HEK293 (cell line): ENCODE measurements at regions not wholly inside any gene's neighbourhood (a gene's known extent, or its start where the extent isn't known, plus 50 kb on each side); places are given as distances from the start of the nearest gene placed in this dataset.

Source experiments
- CTCF ChIA-PET: fragments of 350-600 bp; formaldehyde crosslinking; extraction: SDS; loops from one replicate; lab custom pipeline; 2021; ENCODE audit warnings: antibody characterized with exemption; lab: Yijun Ruan, JAX
- POLR2A ChIA-PET: fragments of 300-600 bp; formaldehyde crosslinking; extraction: SDS; loops from one replicate; lab custom pipeline; 2020; ENCODE audit warnings: antibody characterized with exemption, inconsistent platforms; lab: Yijun Ruan, JAX
- H3K27ac ChIP-seq: fragments of 200-500 bp; sonication (Bioruptor generic); 2 replicates; pipeline ENCODE4 v1.5.1; 2014; ENCODE audit warnings: low read depth, low read length, control low read depth, inconsistent platforms; ENCODE audit errors: extremely low read depth
- H3K36me3 ChIP-seq, 2 experiments: fragments of 200-500 bp in 1 of 2; sonication (Bioruptor generic) in 1 of 2; 1 replicate in 1 of 2; 2 replicates in 1 of 2; pipeline ENCODE4 v1.5.1; 2014 to 2017; ENCODE audit warnings: inconsistent platforms in 2 of 2, low read length in 2 of 2; ENCODE audit not compliant: control insufficient read depth in 2 of 2, insufficient read depth in 1 of 2
- H3K4me1 ChIP-seq: fragments of 200-500 bp; sonication (Bioruptor generic); 2 replicates; pipeline ENCODE4 v1.5.1; 2014; ENCODE audit warnings: mild to moderate bottlenecking, low read length, inconsistent platforms; ENCODE audit not compliant: control insufficient read depth, insufficient read depth
- H3K4me3 ChIP-seq: 2 replicates; pipeline ENCODE4 v1.5.1; 2011; ENCODE audit warnings: low read depth, mild to moderate bottlenecking, control low read depth, low read length, moderate library complexity
- H3K9me3 ChIP-seq: fragments of 200-500 bp; sonication (Bioruptor generic); 2 replicates; pipeline ENCODE4 v1.5.1; 2014; ENCODE audit warnings: low read depth, low read length, inconsistent platforms; ENCODE audit not compliant: control insufficient read depth, insufficient read depth
- EGR2 ChIP-seq: fragments of 450-650 bp; formaldehyde crosslinking; IDR thresholded peaks from 2 replicates; pipeline ENCODE4 v1.5.1; 2016; ENCODE audit warnings: low read depth, missing biosample characterization, missing genetic modification characterization
- GLIS1 ChIP-seq: fragments of 450-650 bp; formaldehyde crosslinking; IDR thresholded peaks from 2 replicates; pipeline ENCODE4 v1.5.1; 2016; ENCODE audit warnings: missing biosample characterization, missing genetic modification characterization
- KLF8 ChIP-seq: fragments of 450-650 bp; formaldehyde crosslinking; IDR thresholded peaks from 2 replicates; pipeline ENCODE4 v1.5.1; 2016; ENCODE audit warnings: missing biosample characterization, missing genetic modification characterization
- MEIS1 ChIP-seq: sonication (generic); formaldehyde crosslinking; IDR thresholded peaks from 2 replicates; pipeline ENCODE4 v1.8.1; 2022; ENCODE audit warnings: missing genetic modification reagents, mild to moderate bottlenecking, borderline replicate concordance
- PRDM1 ChIP-seq: fragments of 450-650 bp; formaldehyde crosslinking; IDR thresholded peaks from 2 replicates; pipeline ENCODE4; 2016; ENCODE audit warnings: missing biosample characterization, missing genetic modification characterization
- SETDB1 ChIP-seq: IDR thresholded peaks from one replicate; pipeline ENCODE4 v1.6.1; 2017; ENCODE audit warnings: mild to moderate bottlenecking, low read length, moderate library complexity, mixed read lengths; ENCODE audit not compliant: insufficient read length
- TRIM28 ChIP-seq: IDR thresholded peaks from 2 replicates; pipeline ENCODE4 v1.6.1; 2011; ENCODE audit warnings: low read length, control low read depth, borderline replicate concordance
- YY1 ChIP-seq: fragments of 450-650 bp; formaldehyde crosslinking; IDR thresholded peaks from 2 replicates; pipeline ENCODE4 v1.5.1; 2018; ENCODE audit warnings: missing biosample characterization, missing genetic modification characterization
- YY2 ChIP-seq: fragments of 450-650 bp; formaldehyde crosslinking; IDR thresholded peaks from 2 replicates; pipeline ENCODE4 v1.5.1; 2016; ENCODE audit warnings: missing biosample characterization, missing genetic modification characterization
- ZBTB1 ChIP-seq: fragments of 450-650 bp; formaldehyde crosslinking; IDR thresholded peaks from 2 replicates; pipeline ENCODE4 v1.5.1; 2016; ENCODE audit warnings: missing biosample characterization, missing genetic modification characterization
- ZFP3 ChIP-seq: fragments of 450-650 bp; formaldehyde crosslinking; IDR thresholded peaks from 2 replicates; pipeline ENCODE4 v1.5.1; 2016; ENCODE audit warnings: low read depth, missing biosample characterization, missing genetic modification characterization
- ZNF112 ChIP-seq: fragments of 450-650 bp; formaldehyde crosslinking; IDR thresholded peaks from 2 replicates; pipeline ENCODE4 v1.5.0; 2017; ENCODE audit warnings: missing biosample characterization, missing genetic modification characterization
- ZNF19 ChIP-seq: fragments of 450-650 bp; formaldehyde crosslinking; IDR thresholded peaks from 2 replicates; pipeline ENCODE4; 2016; ENCODE audit warnings: missing biosample characterization, missing genetic modification characterization, low read depth
- ZNF221 ChIP-seq: fragments of 450-650 bp; formaldehyde crosslinking; IDR thresholded peaks from 2 replicates; pipeline ENCODE4 v1.5.1; 2017; ENCODE audit warnings: missing biosample characterization, missing genetic modification characterization, borderline replicate concordance
- ZNF24 ChIP-seq: fragments of 450-650 bp; formaldehyde crosslinking; IDR thresholded peaks from 2 replicates; pipeline ENCODE4 v1.5.1; 2016; ENCODE audit warnings: missing biosample characterization, missing genetic modification characterization
- ZNF423 ChIP-seq: fragments of 450-650 bp; formaldehyde crosslinking; IDR thresholded peaks from 2 replicates; pipeline ENCODE4 v1.5.1; 2016; ENCODE audit warnings: missing biosample characterization, missing genetic modification characterization
- ZNF433 ChIP-seq: fragments of 450-650 bp; formaldehyde crosslinking; IDR thresholded peaks from 2 replicates; pipeline ENCODE4 v1.5.1; 2016; ENCODE audit warnings: missing biosample characterization, missing genetic modification characterization, low read depth
- ZNF48 ChIP-seq: fragments of 450-650 bp; formaldehyde crosslinking; IDR thresholded peaks from 2 replicates; pipeline ENCODE4 v1.5.1; 2016; ENCODE audit warnings: missing biosample characterization, missing genetic modification characterization
- ZNF529 ChIP-seq: fragments of 450-650 bp; formaldehyde crosslinking; IDR thresholded peaks from 2 replicates; pipeline ENCODE4 v1.5.1; 2017; ENCODE audit warnings: missing genetic modification characterization, missing biosample characterization; ENCODE audit not compliant: insufficient replicate concordance
- TF ChIP-seq, protein P1 (sequence below): fragments of 450-650 bp; formaldehyde crosslinking; IDR thresholded peaks from 2 replicates; pipeline ENCODE4 v1.5.1; 2016; ENCODE audit warnings: missing biosample characterization, missing genetic modification characterization, borderline replicate concordance
- TF ChIP-seq, protein P2 (sequence below): fragments of 450-650 bp; formaldehyde crosslinking; IDR thresholded peaks from 2 replicates; pipeline ENCODE4 v1.5.1; 2016; ENCODE audit warnings: missing biosample characterization, missing genetic modification characterization
- TF ChIP-seq, protein P3 (sequence below): fragments of 450-650 bp; formaldehyde crosslinking; IDR thresholded peaks from 2 replicates; pipeline ENCODE4 v1.5.1; 2017; ENCODE audit warnings: missing biosample characterization, missing genetic modification characterization
- TF ChIP-seq, protein P4 (sequence below): fragments of 450-650 bp; formaldehyde crosslinking; IDR thresholded peaks from 2 replicates; pipeline ENCODE4 v1.5.1; 2016; ENCODE audit warnings: missing biosample characterization, missing genetic modification characterization, low read depth
- TF ChIP-seq, protein P5 (sequence below): fragments of 450-650 bp; formaldehyde crosslinking; IDR thresholded peaks from 2 replicates; pipeline ENCODE4 v1.5.1; 2017; ENCODE audit warnings: missing biosample characterization, missing genetic modification characterization

DNA sequence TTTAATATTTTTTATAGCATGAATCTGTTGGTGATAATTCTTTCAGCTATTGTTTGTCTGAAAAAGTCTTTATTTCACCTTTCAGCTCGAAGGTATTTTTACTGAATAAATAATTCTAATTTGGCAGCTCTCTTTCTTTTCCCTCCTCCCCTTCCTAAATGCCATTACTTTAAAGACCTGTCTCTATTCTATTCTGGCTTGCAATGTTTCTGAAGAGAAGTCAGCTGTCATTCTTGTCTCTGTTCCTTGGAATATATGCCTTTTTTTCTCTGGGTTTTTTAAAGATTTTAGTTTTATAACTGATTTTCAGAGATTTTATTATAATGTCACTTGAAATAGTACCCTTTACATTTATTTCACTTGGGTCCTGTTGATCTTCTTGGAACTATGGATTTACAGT, 237.9 kb upstream of the DAAM1 start:
- H3K4me3 ChIP-seq: no peak overlapping the region
- no peaks in the 10 kb centered on the region for H3K36me3 ChIP-seq
- H3K4me1 ChIP-seq: no peaks in the 10 kb centered on the region
- CTCF ChIA-PET: interaction anchor here (1.0 to 1.3 kb wide), 2 partner anchors 11 to 311 kb away, joined by 3 to 6 read pairs; no protein-coding TSS in a partner anchor
- H3K9me3 ChIP-seq: no peaks in the 10 kb centered on the region; the same call in 1 of the 2 replicates
- TF ChIP-seq SETDB1 (peak; percentile 53), EGR2 (tag by site-specific recombination) (no peak), TRIM28 (0 out of 2 replicates have a peak, but pooled peaks have one; percentile 43), ZNF24 (tag by site-specific recombination) (no peak)
- POLR2A ChIA-PET: no interaction called here
- no peak overlapping the region for H3K27ac ChIP-seq

DNA sequence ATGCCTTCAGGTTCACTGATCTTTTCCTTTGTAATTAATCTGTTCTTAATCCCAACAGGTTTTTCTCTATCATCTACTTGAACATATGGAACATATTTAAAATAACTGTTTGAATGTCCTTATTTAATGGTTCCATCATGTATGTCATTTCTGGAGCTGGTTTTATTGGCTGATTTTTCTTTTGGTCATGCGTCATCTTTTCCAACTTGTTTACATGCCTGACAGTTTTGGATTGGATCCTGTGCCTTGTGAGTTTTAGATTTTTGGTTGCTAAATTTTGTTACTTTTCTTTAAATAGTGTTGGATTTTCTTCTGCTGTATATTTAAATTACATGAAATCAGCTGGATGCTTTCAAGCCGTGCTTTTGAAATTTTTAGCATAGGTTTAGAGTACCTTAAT, 237.3 kb upstream of the DAAM1 start:
- ChIA-PET CTCF (interaction anchor here (1.3 kb wide), 1 partner anchor 311 kb away, joined by 6 read pairs; no protein-coding TSS in a partner anchor), POLR2A (no interaction called here)
- Histone ChIP-seq H3K27ac (no peak overlapping the region), H3K36me3 (no peaks in the 10 kb centered on the region), H3K9me3 (no peaks in the 10 kb centered on the region; the same call in 1 of the 2 replicates), H3K4me1 (no peaks in the 10 kb centered on the region), H3K4me3 (no peak overlapping the region)
- TF ChIP-seq, protein P1, sequence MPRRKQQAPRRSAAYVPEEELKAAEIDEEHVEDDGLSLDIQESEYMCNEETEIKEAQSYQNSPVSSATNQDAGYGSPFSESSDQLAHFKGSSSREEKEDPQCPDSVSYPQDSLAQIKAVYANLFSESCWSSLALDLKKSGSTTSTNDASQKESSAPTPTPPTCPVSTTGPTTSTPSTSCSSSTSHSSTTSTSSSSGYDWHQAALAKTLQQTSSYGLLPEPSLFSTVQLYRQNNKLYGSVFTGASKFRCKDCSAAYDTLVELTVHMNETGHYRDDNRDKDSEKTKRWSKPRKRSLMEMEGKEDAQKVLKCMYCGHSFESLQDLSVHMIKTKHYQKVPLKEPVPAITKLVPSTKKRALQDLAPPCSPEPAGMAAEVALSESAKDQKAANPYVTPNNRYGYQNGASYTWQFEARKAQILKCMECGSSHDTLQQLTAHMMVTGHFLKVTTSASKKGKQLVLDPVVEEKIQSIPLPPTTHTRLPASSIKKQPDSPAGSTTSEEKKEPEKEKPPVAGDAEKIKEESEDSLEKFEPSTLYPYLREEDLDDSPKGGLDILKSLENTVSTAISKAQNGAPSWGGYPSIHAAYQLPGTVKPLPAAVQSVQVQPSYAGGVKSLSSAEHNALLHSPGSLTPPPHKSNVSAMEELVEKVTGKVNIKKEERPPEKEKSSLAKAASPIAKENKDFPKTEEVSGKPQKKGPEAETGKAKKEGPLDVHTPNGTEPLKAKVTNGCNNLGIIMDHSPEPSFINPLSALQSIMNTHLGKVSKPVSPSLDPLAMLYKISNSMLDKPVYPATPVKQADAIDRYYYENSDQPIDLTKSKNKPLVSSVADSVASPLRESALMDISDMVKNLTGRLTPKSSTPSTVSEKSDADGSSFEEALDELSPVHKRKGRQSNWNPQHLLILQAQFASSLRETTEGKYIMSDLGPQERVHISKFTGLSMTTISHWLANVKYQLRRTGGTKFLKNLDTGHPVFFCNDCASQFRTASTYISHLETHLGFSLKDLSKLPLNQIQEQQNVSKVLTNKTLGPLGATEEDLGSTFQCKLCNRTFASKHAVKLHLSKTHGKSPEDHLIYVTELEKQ (tag by site-specific recombination): no peak
- TF ChIP-seq ZBTB1 (no peak), ZNF19 (tag by site-specific recombination) (no peak), ZNF529 (tag by site-specific recombination) (no peak), ZNF433 (tag by site-specific recombination) (no peak), ZNF48 (tag by site-specific recombination) (no peak), YY1 (no peak), ZNF221 (tag by site-specific recombination) (no peak), MEIS1 (no peak), KLF8 (tag by site-specific recombination) (no peak), ZNF423 (tag by site-specific recombination) (no peak), GLIS1 (tag by site-specific recombination) (no peak), YY2 (tag by site-specific recombination) (no peak), ZNF112 (tag by site-specific recombination) (no peak), ZFP3 (tag by site-specific recombination) (no peak), PRDM1 (tag by site-specific recombination) (no peak)
- TF ChIP-seq, protein P2, sequence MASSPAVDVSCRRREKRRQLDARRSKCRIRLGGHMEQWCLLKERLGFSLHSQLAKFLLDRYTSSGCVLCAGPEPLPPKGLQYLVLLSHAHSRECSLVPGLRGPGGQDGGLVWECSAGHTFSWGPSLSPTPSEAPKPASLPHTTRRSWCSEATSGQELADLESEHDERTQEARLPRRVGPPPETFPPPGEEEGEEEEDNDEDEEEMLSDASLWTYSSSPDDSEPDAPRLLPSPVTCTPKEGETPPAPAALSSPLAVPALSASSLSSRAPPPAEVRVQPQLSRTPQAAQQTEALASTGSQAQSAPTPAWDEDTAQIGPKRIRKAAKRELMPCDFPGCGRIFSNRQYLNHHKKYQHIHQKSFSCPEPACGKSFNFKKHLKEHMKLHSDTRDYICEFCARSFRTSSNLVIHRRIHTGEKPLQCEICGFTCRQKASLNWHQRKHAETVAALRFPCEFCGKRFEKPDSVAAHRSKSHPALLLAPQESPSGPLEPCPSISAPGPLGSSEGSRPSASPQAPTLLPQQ (tag by site-specific recombination): no peak
- TF ChIP-seq, protein P3, sequence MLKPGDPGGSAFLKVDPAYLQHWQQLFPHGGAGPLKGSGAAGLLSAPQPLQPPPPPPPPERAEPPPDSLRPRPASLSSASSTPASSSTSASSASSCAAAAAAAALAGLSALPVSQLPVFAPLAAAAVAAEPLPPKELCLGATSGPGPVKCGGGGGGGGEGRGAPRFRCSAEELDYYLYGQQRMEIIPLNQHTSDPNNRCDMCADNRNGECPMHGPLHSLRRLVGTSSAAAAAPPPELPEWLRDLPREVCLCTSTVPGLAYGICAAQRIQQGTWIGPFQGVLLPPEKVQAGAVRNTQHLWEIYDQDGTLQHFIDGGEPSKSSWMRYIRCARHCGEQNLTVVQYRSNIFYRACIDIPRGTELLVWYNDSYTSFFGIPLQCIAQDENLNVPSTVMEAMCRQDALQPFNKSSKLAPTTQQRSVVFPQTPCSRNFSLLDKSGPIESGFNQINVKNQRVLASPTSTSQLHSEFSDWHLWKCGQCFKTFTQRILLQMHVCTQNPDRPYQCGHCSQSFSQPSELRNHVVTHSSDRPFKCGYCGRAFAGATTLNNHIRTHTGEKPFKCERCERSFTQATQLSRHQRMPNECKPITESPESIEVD: no peak
- TF ChIP-seq, protein P4, sequence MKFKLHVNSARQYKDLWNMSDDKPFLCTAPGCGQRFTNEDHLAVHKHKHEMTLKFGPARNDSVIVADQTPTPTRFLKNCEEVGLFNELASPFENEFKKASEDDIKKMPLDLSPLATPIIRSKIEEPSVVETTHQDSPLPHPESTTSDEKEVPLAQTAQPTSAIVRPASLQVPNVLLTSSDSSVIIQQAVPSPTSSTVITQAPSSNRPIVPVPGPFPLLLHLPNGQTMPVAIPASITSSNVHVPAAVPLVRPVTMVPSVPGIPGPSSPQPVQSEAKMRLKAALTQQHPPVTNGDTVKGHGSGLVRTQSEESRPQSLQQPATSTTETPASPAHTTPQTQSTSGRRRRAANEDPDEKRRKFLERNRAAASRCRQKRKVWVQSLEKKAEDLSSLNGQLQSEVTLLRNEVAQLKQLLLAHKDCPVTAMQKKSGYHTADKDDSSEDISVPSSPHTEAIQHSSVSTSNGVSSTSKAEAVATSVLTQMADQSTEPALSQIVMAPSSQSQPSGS (tag by site-specific recombination): no peak
- TF ChIP-seq, protein P5, sequence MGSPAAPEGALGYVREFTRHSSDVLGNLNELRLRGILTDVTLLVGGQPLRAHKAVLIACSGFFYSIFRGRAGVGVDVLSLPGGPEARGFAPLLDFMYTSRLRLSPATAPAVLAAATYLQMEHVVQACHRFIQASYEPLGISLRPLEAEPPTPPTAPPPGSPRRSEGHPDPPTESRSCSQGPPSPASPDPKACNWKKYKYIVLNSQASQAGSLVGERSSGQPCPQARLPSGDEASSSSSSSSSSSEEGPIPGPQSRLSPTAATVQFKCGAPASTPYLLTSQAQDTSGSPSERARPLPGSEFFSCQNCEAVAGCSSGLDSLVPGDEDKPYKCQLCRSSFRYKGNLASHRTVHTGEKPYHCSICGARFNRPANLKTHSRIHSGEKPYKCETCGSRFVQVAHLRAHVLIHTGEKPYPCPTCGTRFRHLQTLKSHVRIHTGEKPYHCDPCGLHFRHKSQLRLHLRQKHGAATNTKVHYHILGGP (tag by site-specific recombination): no peak
